ENCODE measurements at regions not wholly inside any gene's neighbourhood (a gene's known extent, or its start where the extent isn't known, plus 50 kb on each side); places are given as distances from the start of the nearest gene placed in this dataset.

DNA sequence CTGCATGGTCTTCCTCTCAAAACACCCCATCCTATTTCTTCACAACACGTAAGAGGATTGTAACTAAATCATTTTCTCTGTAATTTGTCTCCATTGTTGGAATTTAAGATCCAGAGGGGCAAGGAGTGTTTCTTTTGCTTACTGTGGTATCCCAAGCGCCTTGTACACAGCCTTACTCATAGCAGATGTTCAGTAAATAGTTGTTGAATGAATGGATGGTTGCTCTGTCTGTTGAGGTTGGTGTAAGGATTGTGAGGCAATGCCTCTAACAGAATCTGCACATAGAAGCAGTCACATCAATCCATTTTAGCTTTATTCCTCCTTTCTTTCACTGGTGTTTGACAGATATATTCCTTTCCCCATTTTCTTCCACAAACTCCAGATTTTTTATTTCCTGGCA is 90.1 kb downstream of the ZNF365 start:
- H3K9me3 Mint-ChIP-seq: no peaks in the 10 kb centered on the region
- peaks cover 4% of the 10 kb centered on the region for H3K27me3 Mint-ChIP-seq (ENCODE audit: low read depth)
- H3K4me1 Mint-ChIP-seq: no peaks in the 10 kb centered on the region
- TF ChIP-seq, protein P1, sequence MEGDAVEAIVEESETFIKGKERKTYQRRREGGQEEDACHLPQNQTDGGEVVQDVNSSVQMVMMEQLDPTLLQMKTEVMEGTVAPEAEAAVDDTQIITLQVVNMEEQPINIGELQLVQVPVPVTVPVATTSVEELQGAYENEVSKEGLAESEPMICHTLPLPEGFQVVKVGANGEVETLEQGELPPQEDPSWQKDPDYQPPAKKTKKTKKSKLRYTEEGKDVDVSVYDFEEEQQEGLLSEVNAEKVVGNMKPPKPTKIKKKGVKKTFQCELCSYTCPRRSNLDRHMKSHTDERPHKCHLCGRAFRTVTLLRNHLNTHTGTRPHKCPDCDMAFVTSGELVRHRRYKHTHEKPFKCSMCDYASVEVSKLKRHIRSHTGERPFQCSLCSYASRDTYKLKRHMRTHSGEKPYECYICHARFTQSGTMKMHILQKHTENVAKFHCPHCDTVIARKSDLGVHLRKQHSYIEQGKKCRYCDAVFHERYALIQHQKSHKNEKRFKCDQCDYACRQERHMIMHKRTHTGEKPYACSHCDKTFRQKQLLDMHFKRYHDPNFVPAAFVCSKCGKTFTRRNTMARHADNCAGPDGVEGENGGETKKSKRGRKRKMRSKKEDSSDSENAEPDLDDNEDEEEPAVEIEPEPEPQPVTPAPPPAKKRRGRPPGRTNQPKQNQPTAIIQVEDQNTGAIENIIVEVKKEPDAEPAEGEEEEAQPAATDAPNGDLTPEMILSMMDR (IDR thresholded peaks at IDR 0.05; ENCODE audit: unreplicated experiment): no peak
- no peak for DNase-seq (ENCODE audit: low spot score in 2 of 2, unreplicated experiment in 2 of 2)
- H3K27ac Mint-ChIP-seq: no peak overlapping the region
- H3K36me3 Mint-ChIP-seq: no peaks in the 10 kb centered on the region
- no peak overlapping the region for H3K4me3 Mint-ChIP-seq

DNA sequence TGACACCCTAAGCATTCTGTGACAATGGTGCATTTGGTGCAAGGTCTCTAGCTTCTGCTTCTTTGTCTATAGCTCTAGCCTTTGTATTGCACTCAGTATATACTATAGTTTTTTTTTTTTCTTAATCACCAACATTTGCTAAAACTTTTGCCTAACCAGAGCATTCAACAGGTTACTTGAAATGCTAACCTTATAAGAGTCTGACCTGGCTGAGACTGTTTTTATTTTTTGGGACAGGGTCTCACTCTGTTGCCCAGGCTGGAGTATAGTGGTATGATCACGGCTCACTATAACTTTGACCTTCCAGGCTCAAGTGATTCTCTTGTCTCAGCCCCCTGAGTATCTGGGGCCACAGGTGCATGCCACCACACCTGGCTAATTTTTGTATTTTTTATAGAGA is 92.4 kb downstream of the ZNF365 start:
- Mint-ChIP-seq H3K9me3 (no peaks in the 10 kb centered on the region), H3K27ac (no peak overlapping the region), H3K4me1 (no peaks in the 10 kb centered on the region), H3K4me3 (no peak overlapping the region), H3K27me3 (ENCODE audit: low read depth) (peaks cover 4% of the 10 kb centered on the region), H3K36me3 (no peaks in the 10 kb centered on the region)
- no peak for DNase-seq (ENCODE audit: low spot score in 2 of 2, unreplicated experiment in 2 of 2)
- TF ChIP-seq, protein P1 (IDR thresholded peaks at IDR 0.05; ENCODE audit: unreplicated experiment): no peak

DNA sequence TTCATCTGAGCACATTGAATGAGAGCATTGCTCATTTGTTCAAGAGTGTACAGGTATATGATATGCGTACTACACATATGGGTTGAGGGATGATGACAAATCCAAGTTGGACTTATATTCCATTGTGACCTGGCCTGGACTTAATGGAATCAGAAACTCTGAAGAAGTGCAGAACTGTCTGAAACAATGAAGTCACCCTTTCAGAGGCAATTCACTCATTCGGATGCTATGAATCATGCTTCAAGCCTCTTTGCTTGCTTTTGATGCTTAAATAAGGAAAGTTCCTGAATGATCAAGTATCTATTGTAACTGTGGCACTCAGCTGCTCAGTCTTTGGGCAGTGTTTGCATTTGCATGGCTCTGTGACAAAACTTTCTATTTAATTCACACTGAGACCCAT is 93.4 kb downstream of the ZNF365 start:
- no peak overlapping the region for H3K4me3 Mint-ChIP-seq
- no peak overlapping the region for H3K27ac Mint-ChIP-seq
- H3K9me3 Mint-ChIP-seq: no peaks in the 10 kb centered on the region
- H3K36me3 Mint-ChIP-seq: no peaks in the 10 kb centered on the region
- no peaks in the 10 kb centered on the region for H3K4me1 Mint-ChIP-seq
- TF ChIP-seq, protein P1 (IDR thresholded peaks at IDR 0.05; ENCODE audit: unreplicated experiment): no peak
- no peak for DNase-seq (ENCODE audit: low spot score in 2 of 2, unreplicated experiment in 2 of 2)
- H3K27me3 Mint-ChIP-seq (ENCODE audit: low read depth): peaks cover 4% of the 10 kb centered on the region

DNA sequence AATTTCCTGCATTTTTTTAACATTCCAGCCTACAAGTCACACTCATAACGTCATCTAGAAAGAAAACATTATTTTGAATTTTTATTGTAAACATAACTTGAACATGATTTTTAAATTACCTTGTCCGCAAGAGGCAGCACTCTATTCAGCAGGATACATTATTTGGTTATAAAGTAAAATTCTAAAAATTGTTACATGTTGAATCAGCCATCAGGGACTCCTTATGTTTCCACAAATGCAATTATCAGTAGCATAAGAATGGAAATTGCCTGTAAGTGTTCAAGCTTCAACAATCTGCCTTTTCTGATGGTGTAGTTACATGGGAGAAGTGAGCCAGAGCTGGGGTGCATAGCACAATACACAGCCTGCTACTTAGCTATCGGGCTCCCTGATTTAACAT is 97.5 kb downstream of the ZNF365 start:
- Mint-ChIP-seq H3K27me3 (ENCODE audit: low read depth) (peaks cover 6% of the 10 kb centered on the region), H3K36me3 (no peaks in the 10 kb centered on the region), H3K27ac (no peak overlapping the region), H3K9me3 (peaks cover 2% of the 10 kb centered on the region), H3K4me1 (no peaks in the 10 kb centered on the region), H3K4me3 (no peak overlapping the region)
- no peak for DNase-seq (ENCODE audit: low spot score in 2 of 2, unreplicated experiment in 2 of 2)
- TF ChIP-seq, protein P1 (IDR thresholded peaks at IDR 0.05; ENCODE audit: unreplicated experiment): no peak

DNA sequence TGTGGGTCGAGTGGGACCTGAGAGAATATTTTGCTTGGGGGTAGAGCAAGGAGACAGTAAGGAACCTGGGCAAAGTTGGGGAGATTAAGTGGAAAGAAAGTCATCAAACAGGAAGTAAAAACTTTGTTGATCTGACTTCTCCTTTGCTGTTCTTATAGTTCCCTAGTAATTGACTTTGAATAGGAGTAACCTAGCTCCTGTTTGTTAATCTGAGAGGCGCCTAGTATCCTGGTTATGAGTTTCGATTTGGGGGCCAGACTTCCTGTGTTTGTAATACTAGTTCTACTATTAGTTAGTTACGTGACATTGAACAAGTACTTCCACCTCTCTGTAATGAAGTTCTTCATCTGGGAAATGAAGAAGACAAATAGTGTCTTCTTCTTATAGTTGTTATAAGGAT is 99.1 kb downstream of the ZNF365 start:
- Mint-ChIP-seq H3K4me1 (no peaks in the 10 kb centered on the region), H3K27ac (no peak overlapping the region)

More for the DNA sequence above, 99.1 kb downstream of the ZNF365 start:
- Mint-ChIP-seq H3K9me3 (peaks cover 8% of the 10 kb centered on the region), H3K36me3 (no peaks in the 10 kb centered on the region), H3K27me3 (ENCODE audit: low read depth) (peaks cover 6% of the 10 kb centered on the region), H3K4me3 (no peak overlapping the region)
- TF ChIP-seq, protein P1 (IDR thresholded peaks at IDR 0.05; ENCODE audit: unreplicated experiment): no peak
- DNase-seq (ENCODE audit: low spot score in 2 of 2, unreplicated experiment in 2 of 2): no peak

All from mesothelial cell of epicardium (in vitro differentiated cells).